Right ventricle myocardium inferior (tissue), 1 donor: ENCODE measurements at regions not wholly inside any gene's neighbourhood (a gene's known extent, or its start where the extent isn't known, plus 50 kb on each side); places are given as distances from the start of the nearest gene placed in this dataset.
"Not testable (repeated sequence)": the region's sequence is repeated elsewhere in the genome, so short reads cannot be mapped to it uniquely, and the experiment has no call there.

Experiments used
- ATAC-seq: fragments of 200-7000 bp; cut with Tn5 transposase; one replicate; pipeline ENCODE4 v1.9.1; 2020; ENCODE audit warnings: mild to moderate bottlenecking, moderate library complexity
- DNase-seq: peaks from one replicate; pipeline ENCODE4 v3.0.0; 2021; ENCODE audit errors: missing footprints
- intact Hi-C: fragments of 100-400 bp; cut with DNase I; formaldehyde crosslinking; loops from one replicate; pipeline ENCODE4 v1.11.0; 2022
- donor health status: DM: no; HTN: yes; CAD: no; lungs with severe emphysema.

DNA sequence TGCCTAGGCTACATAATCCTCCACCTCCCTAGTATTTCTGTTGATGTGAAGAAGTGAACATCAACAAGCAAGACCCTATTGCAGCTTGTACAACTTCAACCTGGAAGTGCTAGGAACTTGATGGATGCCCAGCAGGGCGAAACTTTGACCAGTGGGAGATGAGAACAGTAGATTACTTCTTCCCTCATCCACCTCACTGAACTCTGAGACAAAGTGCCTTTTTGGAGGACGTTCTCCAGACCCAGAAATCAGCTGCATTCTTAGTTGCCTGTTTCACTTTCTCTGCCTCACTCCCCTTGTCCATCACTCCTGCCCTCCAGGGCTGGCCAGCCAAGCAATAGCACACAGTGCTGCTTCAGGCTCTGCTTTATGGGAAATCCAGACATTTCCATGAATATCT, 683.4 kb downstream of the GALC start:
- ATAC-seq (no peak), DNase-seq (no peak)
- intact Hi-C loops, result no loop called here

DNA sequence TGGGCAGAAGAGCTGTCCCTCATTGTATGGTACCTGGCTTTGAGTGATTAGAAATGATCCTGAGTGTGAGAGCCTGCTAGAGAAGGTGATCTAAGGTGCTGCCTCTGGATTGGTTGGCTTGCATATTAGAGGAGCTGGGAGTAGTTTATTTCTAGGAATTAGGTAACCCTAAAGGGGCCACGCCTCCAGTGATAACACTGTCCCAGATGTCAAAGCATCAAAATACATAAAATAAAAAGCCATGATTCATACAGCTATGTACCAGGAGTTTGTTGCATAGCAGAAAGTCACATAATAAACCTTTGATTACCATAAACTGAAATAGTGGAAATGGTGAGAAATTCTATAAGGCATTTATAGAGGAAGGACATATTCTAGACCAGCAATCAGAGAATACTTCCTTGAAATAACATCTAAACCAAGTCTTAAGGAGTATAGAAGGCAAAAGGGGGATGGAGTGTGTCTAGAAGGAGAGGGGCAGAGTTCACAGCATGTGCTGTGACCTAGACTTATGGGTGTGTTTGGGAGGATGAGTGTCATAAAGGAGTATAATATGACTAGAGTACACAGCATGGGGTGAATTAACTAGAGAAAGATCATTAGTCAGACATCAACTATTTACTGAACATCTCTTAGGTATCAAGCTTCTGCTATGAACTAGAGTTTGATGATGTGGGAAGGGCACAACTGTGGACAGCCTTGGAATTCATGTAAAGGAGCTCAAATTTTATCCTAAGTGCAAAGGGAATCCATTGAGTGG, 686.4 kb downstream of the GALC start:
- ATAC-seq (no peak), DNase-seq (no peak)
- intact Hi-C loops, result no loop called here

- DNase-seq (no peak), ATAC-seq (no peak)
- intact Hi-C loops, result no loop called here
These were observed 687.6 kb downstream of the GALC start for GRCh38 chr14:87305345-87305744.

GRCh38 chr14:87304404-87304803, 688.6 kb downstream of the GALC start:
- intact Hi-C loops, result no loop called here
- ATAC-seq (no peak), DNase-seq (no peak)

DNA sequence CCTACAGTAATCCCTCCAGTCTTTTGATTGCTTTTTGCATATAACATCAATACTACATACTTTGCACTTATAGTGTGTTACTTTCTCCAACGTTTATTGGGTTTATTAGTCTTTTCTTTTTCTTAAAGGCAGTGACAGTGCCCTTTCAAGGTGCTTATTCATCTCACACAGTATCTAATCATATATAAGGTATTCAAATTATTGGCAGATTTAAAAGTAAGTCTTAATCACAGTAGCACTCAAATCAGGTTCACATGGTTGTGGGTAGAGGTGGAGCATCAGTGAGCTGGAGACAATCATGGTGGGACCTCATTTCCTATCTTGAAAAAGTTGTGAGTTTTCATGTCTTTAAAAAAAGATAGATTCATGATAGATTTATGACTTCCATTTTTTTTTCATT, 706.2 kb downstream of the GALC start:
- ATAC-seq (no peak), DNase-seq (no peak)
- intact Hi-C loops, result no loop called here

DNA sequence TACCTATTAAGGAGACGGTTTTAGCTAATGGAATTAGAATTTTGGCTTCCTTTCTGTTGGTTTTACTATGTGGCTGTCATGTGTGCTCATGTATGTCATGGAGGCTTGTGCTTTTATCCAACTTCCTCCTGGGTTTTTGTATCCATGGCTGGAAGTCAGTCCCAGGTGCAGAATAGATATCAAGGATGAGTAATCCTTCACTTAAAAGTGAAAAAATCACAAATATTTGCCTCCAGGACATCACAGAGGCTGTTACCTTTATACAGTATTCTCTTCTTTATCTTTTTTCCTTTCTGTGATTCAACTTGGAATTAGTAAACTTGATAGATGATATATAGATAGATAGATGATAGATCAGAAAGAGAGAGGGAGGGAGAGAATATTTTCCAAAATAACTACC, 706.8 kb downstream of the GALC start:
- no peak for ATAC-seq
- intact Hi-C loops, result no loop called here
- no peak for DNase-seq

DNA sequence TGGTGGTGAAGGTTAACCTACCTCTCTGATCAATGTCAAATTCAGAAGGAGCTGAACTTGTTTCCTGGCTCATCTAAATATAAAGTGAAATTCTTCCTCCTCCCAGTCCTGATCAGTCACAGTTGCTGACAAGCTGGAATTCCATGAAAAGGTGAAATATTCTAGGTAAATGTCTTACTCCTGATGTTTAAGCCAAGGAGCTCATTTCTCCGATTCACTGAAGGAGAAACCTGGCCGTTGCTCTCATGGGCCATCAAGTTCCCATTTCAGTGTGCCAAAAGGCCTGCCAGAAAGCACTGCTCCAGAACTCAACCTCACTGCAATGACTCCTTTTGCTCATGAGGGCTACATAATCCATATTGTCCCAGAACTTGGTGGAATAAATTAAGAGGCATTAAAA, 707.5 kb downstream of the GALC start:
- no peak for ATAC-seq
- no peak for DNase-seq
- intact Hi-C loops, result no loop called here

GRCh38 chr14:87283547-87283946, 709.4 kb downstream of the GALC start:
- ATAC-seq (no peak), DNase-seq (no peak)
- intact Hi-C loops, result no loop called here

DNA sequence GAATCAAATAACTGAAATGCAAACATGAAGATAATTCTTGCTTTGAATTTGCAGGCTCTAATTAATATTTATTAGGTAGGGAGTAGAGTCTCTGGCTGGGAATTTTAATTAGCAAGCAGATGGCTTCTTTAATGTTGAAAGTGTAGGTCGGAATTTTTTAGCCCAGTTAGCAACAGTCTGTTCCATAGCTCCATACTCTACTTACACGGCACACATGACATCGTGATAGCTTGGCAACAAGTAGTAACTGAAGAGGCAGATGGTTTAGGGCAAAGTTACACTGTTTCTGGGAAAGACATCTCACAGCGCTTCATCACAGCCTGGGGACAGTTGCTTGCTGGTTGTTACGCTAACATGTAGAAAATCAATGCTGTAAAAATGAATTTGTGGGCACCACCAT, 710.7 kb downstream of the GALC start:
- intact Hi-C loops, result no loop called here
- ATAC-seq (no peak), DNase-seq (no peak)

DNA sequence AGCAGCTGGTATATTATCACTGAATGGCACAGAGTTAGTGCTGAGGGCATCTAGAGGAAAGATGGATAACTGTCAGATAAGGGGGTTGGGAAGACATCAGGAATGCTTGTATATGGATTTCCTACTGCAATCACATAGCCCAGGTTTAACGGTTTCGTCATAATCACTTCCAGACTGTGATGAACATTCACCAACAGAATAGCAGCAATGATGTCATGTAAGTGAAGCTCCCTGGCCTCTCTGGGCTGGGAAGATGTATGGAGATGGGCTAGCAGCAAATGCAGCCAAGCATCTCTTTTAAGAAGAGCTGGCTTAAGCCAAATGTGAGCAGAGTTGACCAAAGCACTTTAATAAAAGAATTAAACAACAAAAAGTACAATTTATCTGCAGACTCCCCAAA, 714.6 kb downstream of the GALC start:
- ATAC-seq (no peak), DNase-seq (no peak)
- intact Hi-C loops, result no loop called here

DNA sequence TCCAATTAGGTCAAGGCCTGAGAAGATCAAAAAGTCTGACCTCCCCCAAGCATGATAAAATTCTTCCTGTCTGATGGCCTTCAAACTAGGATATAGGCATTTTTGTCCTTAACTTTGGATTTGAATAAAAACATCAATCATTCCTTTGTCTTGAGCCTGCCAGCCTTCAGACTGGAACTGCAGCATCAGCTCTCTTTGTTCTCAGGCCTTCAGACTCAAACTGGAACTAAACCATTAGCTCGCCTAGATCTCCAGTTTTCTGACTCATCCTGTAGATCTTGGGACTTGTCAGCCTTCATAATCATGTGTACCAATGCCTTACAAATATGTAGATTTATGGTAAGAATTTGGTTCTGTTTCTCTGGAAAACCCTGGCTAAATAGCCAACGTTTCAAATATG, 721.7 kb downstream of the GALC start:
- intact Hi-C loops, result no loop called here
- no peak for ATAC-seq
- DNase-seq, result no peak

DNA sequence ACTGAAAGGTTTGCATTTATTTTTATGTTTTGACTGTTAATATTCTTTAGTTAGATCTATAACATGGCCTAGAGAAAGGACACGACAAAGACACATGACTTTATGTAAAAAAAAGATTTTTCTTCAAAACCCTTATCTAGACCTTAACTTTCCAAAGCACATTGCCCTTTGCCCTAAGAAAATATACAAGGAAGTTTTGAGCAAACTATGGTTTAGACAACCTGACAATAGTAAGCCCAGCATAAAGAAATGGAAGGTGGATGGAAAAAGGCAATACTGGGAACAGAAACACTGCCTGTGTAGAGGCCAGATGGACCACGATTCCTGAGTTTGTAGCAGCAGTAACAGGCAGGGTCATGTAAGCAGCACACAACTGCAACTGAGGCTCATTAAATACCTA, 724.0 kb downstream of the GALC start:
- ATAC-seq (no peak), DNase-seq (no peak)
- intact Hi-C loops, result no loop called here

DNA sequence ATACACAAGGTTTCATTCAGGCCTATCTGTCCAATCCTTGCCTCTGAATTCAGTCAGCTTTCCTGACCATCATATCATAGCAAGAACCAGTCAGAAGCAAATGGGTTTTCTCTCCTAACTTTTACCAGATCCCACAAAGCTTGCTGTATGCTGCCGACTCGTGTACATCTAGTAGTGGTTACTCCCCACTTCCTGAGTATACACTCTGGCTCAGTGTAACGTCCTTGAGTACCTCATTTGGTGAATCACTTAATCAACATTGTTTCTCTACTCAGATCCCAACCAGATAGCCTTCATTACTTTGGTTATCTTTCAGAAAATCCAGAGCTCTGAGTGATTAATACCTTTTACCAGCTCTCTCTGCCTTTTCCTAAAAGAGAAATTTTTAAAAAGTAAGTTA, 728.2 kb downstream of the GALC start:
- ATAC-seq, result no peak
- no peak for DNase-seq
- intact Hi-C loops, result no loop called here

GRCh38 chr14:87264272-87264785, 728.7 kb downstream of the GALC start:
- intact Hi-C loops, result no loop called here
- ATAC-seq, result no peak
- no peak for DNase-seq

DNA sequence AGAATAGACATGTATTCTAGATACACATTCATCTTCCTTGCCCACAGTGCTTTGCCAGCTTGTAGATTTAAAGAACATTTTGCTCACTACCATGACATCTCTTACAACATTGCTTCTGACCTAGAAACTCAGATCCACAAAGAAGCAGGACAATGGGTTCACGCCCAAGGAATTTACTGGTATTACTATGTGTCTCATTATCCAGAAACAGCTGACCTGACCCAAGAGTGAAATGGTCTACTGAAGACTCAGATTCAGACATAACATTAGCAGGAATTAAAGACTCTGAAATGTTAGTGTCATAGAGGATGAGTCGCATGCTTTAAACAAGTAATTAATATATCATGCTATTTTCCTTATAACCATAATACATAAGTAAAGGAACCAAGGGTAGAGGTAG, 731.4 kb downstream of the GALC start:
- DNase-seq, result no peak
- no peak for ATAC-seq
- intact Hi-C loops, result no loop called here

DNA sequence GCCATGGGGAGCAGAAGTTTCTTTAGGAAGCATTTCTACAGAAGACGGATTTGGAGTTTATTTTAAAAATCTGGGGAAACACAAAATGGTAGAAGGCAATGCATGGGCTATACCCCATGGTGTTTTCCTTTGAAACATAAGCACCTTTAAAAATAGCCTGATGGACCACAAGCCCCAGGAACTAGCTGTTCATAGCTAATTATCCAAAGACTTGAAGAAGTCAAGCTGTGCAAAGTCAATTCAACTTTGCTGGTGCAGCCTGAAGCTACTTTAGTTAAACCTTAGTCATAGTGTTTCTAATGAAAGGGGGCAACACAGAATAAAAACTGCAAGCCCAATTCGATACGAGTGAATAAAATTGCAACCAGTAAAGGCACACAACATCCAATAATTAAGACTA, 732.5 kb downstream of the GALC start:
- no peak for ATAC-seq
- intact Hi-C loops, result no loop called here
- no peak for DNase-seq

DNA sequence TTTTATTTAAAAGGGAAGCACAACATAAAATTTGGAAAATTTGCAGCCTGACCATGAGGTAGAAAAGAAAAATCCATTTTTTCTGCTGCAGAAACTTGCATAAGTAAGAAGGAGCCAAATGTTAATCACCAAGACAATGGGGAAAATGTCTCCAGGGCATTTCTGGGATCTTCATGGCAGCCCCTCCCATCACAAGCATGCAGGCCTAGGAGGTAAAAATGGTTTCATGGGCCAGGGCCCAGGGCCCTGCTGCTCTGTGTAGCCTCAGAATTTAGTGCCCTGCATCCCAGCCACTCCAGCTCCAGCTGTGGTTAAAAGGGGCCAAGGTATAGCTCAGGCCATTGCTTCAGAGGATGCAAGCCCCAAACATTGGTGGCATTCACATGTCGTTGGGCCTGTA, 735.6 kb downstream of the GALC start:
- ATAC-seq (no peak), DNase-seq (no peak)
- intact Hi-C loops, result no loop called here

- ATAC-seq, result no peak
- DNase-seq, result no peak
- intact Hi-C loops, result no loop called here
These were observed 737.9 kb downstream of the GALC start for GRCh38 chr14:87255058-87255457.

DNA sequence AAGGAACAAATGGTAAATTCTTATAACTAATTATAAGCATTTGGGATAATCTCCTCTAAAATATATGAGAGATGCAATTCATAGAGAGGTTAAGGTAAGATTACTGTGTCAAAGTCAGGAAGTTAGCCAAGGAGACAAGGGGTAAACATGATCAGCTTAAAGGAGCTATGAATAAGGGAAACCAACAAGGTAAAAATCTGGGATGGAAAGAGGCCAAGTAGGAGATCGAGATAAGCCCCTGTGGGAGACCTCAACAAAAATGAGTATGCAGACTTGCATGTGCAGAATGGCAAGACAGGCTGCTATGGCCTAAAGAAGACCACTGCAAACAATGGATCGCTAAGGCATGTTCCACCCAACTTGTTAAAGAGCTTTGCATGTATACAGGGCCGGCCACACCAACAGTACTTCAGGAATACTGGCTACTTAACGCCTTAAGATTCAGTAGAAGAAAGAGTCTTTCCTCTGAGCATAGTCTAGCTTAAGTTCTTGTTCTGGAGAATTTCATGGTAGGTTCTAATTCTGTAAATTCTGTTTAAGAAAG, 738.6 kb downstream of the GALC start:
- ATAC-seq, result no peak
- intact Hi-C loops, result no loop called here
- DNase-seq, result no peak

- intact Hi-C loops, ATAC-seq, DNase-seq: not testable (repeated sequence)
These were observed 739.2 kb downstream of the GALC start for GRCh38 chr14:87253791-87254190.

DNA sequence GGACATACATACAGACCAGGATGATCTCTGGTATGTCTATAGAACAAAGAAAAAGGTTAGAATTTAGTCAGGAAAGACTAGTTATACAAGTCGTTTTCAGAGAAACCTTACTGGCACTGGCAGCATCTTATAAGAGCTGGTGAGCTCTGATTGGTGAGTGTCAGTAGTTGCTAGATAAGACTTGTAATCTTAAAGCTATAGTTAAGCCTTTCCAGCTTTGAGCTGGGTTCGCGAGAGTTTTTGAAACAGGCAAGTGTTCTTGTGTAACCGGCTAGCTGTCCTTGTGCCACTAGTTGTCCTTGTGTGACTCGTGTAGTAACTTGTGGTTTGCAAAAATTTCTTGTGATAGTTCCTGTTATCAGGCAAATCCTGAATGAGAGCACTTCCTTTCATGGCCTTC, 740.9 kb downstream of the GALC start:
- no peak for ATAC-seq

More for the DNA sequence above, 740.9 kb downstream of the GALC start:
- no peak for DNase-seq
- intact Hi-C loops, result no loop called here
